Stimulated activated naive CD8-positive, alpha-beta T cell treated with anti-CD3 and anti-CD28 coated beads, Interleukin-15, Interleukin-2, amounts not matched to agents 100 ng/mL and 50 ng/mL, for 24 hours (primary cell): ENCODE measurements at regions not wholly inside any gene's neighbourhood (a gene's known extent, or its start where the extent isn't known, plus 50 kb on each side); places are given as distances from the start of the nearest gene placed in this dataset.
"Not testable (repeated sequence)": the region's sequence is repeated elsewhere in the genome, so short reads cannot be mapped to it uniquely, and the experiment has no call there.

Experiments
- H3K27ac Mint-ChIP-seq: one replicate; pipeline ENCODE4 v1.8.0; 2021; ENCODE audit warnings: mild to moderate bottlenecking, mixed read lengths
- H3K27me3 Mint-ChIP-seq: one replicate; pipeline ENCODE4 v1.8.0; 2021; ENCODE audit warnings: mixed read lengths
- H3K36me3 Mint-ChIP-seq: one replicate; pipeline ENCODE4 v1.8.0; 2021; ENCODE audit warnings: low read depth, mixed read lengths
- H3K4me1 Mint-ChIP-seq: one replicate; pipeline ENCODE4 v1.8.0; 2021; ENCODE audit warnings: low read depth, mixed read lengths
- H3K4me3 Mint-ChIP-seq: one replicate; pipeline ENCODE4 v1.8.0; 2021; ENCODE audit warnings: mild to moderate bottlenecking, mixed read lengths
- H3K9me3 Mint-ChIP-seq: one replicate; pipeline ENCODE4 v1.8.0; 2021; ENCODE audit warnings: mixed read lengths

DNA sequence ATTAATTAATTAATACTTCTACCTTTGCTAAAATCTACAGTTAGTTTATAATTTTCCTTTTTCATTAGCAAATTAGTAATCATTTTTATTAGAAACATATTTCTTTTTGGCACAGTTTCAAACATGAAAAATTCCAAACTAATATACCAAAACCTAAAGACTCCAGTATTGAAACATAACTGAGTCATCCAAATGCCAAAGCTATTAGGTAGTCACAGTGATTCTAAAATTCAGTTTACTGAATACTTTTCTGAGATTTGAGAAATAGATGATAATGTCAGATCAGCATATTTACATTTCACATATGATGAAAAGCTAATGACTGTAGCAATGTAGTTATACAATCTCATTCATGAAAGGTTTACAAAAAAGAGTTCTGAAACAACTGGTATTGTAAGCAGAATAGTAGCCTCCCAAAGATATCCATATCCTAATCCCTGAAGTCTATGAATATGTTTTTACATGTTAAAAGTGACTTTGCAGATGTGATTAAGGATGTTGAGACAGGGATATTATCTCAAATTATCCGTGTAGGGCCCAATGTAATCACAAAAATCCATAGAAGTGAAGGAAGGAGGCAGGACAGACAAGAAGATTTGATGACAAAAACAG, 680.2 kb upstream of the CHAC2 start:
- Mint-ChIP-seq H3K4me3 (no peak overlapping the region), H3K9me3 (peaks cover 6% of the 10 kb centered on the region), H3K4me1 (no peaks in the 10 kb centered on the region), H3K27ac (no peak overlapping the region), H3K36me3 (no peaks in the 10 kb centered on the region), H3K27me3 (no peaks in the 10 kb centered on the region)

DNA sequence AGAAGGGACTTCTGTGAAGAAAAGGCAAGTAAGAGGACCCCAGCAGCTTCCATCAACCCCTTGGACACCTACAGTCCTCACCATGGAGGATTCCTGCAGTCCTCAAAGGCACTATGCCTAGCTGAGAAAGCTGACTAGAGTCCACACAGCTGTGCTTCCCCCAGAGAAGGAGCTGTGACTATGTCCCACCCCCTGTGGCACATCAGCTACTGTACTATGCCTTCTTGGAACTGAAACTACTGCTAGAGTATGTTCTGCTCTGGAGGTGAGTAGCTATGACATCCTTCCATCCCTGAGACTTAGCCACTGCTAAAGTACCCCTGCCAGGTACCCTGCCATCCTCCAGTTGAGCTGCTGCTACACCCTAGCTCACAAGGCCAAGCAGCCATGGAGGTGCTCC, 690.2 kb upstream of the CHAC2 start:
- H3K9me3 Mint-ChIP-seq = peaks cover 12% of the 10 kb centered on the region
- H3K4me3 Mint-ChIP-seq = no peak overlapping the region
- H3K4me1 Mint-ChIP-seq = no peaks in the 10 kb centered on the region
- no peak overlapping the region for H3K27ac Mint-ChIP-seq
- H3K36me3 Mint-ChIP-seq = no peaks in the 10 kb centered on the region
- H3K27me3 Mint-ChIP-seq = no peaks in the 10 kb centered on the region

DNA sequence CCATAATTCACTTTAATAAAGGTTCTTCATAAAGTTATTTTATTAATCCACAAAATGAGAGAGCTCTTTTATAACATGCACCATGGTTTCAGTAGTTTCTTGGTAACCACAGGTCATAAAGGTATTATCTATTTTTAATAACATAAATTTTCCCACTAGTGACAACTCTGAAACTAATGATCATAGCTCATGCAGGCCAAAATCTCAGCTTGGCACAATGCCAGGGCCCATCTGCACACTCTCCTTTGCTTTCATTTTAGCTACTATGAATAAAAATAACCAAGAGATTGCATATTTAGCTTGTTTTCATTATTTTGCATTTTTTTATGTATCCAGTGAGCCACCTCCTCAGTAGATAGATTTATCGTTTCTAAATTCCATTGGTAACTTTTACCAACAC, 691.8 kb upstream of the CHAC2 start:
- no peaks in the 10 kb centered on the region for H3K36me3 Mint-ChIP-seq
- no peaks in the 10 kb centered on the region for H3K27me3 Mint-ChIP-seq
- no peaks in the 10 kb centered on the region for H3K4me1 Mint-ChIP-seq
- peaks cover 2% of the 10 kb centered on the region for H3K9me3 Mint-ChIP-seq
- no peak overlapping the region for H3K27ac Mint-ChIP-seq
- H3K4me3 Mint-ChIP-seq = no peak overlapping the region

DNA sequence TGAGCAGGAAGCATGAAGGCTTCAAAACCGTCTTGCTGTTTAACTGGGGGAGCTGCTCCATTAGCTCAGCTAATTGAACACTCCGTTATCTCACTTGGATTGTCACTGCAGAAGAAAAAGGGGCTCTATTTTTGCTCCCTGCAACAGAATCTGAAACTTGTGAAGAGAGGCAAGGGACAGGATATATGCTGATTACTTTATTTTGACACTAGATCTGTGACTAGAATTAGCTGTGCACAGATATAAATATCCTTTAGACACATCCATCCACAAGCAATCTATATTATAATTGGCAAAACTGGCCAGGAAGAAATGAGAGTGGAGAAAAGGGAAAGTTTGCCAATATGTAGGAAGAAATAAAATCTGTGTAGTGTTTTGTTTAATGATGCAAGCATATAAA, 700.1 kb upstream of the CHAC2 start:
- Mint-ChIP-seq H3K4me1 (no peaks in the 10 kb centered on the region), H3K36me3 (no peaks in the 10 kb centered on the region), H3K27me3 (no peaks in the 10 kb centered on the region), H3K9me3 (peaks cover 5% of the 10 kb centered on the region), H3K4me3 (no peak overlapping the region), H3K27ac (no peak overlapping the region)

DNA sequence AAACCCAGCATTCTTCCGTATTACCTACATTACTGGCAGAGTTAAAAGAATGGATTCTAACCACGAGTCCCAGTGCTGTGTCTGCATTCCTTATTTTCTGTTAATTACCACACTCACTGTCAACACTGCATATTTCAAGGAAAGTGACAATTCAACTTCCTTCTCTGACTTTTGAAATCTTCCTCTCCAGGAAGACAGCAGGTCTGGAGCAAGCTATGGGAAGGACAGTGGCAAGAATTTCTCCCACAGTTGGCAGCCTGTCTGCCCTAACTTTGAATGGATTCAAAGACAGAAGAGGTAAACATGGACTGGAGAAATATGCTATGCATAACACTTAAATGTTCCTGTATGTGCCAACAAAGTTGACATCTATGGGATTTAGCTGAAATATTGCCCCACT, 700.5 kb upstream of the CHAC2 start:
- Mint-ChIP-seq H3K4me3 (no peak overlapping the region), H3K27ac (no peak overlapping the region), H3K9me3 (peaks cover 5% of the 10 kb centered on the region), H3K36me3 (no peaks in the 10 kb centered on the region), H3K4me1 (no peaks in the 10 kb centered on the region), H3K27me3 (no peaks in the 10 kb centered on the region)

DNA sequence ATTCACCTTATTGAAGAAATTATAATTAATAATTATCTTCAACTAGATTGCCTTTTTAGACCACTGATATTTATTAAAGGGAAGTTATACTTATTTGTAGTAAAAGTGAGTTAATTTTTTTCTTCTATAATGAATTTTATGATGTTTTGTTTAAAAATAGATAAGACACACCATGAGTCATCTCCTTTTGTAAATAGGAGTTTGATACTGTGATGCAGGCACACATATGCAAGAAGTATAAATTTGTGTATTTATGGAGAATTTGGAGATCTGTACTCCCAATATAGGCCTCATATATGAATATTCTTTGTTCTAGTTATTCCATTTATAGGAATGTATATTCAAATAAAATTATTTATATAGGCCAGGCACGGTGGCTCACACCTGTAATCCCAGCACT, 703.5 kb upstream of the CHAC2 start:
- no peaks in the 10 kb centered on the region for H3K4me1 Mint-ChIP-seq

DNA sequence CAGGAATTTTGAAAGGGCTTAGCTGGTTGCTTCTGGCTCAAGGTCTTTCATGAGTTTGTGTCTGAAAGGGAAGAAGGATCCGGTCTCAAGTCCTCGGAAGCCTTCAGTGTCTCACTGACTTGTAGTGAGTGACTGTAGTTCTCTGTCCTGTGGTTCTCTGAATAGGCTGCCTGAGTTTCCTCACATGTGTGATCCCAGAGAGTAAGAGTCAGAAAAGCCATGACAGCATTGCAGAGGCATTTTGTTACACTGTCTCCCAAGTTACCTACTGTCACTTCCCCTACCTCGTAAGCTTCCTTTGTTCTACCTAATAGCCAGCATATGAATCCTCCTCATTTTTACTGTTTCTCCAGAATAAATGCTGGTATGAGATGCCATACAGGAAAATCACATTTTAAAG, 709.1 kb upstream of the CHAC2 start:
- H3K9me3 Mint-ChIP-seq = peaks cover 9% of the 10 kb centered on the region
- no peaks in the 10 kb centered on the region for H3K36me3 Mint-ChIP-seq
- no peak overlapping the region for H3K4me3 Mint-ChIP-seq
- no peaks in the 10 kb centered on the region for H3K4me1 Mint-ChIP-seq
- no peaks in the 10 kb centered on the region for H3K27me3 Mint-ChIP-seq
- no peak overlapping the region for H3K27ac Mint-ChIP-seq

More for the DNA sequence above, 703.5 kb upstream of the CHAC2 start:
- Mint-ChIP-seq H3K36me3 (no peaks in the 10 kb centered on the region), H3K27me3 (no peaks in the 10 kb centered on the region), H3K4me3 (no peak overlapping the region), H3K27ac (no peak overlapping the region), H3K9me3 (no peaks in the 10 kb centered on the region)

DNA sequence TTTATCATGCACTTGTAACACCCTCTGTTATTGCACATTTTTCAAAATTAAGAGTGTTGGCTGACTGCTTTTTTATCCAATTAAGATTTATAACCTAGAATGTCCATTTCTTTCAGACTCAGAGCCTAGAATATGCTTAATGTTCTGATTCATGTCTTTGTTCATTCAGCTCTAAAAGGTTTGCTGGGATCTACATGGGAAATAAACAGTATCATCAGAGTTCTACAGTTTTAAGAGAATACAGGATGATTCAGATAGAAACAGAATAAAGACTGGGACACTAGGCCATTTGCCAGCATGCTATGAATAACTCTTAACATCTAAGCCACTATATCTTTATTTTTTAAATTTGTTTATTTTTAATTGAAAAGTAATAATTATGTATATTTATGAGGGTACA, 713.7 kb upstream of the CHAC2 start:
- no peaks in the 10 kb centered on the region for H3K27me3 Mint-ChIP-seq
- no peaks in the 10 kb centered on the region for H3K36me3 Mint-ChIP-seq
- peaks cover 9% of the 10 kb centered on the region for H3K9me3 Mint-ChIP-seq
- H3K27ac Mint-ChIP-seq = no peak overlapping the region
- no peak overlapping the region for H3K4me3 Mint-ChIP-seq
- H3K4me1 Mint-ChIP-seq = no peaks in the 10 kb centered on the region

DNA sequence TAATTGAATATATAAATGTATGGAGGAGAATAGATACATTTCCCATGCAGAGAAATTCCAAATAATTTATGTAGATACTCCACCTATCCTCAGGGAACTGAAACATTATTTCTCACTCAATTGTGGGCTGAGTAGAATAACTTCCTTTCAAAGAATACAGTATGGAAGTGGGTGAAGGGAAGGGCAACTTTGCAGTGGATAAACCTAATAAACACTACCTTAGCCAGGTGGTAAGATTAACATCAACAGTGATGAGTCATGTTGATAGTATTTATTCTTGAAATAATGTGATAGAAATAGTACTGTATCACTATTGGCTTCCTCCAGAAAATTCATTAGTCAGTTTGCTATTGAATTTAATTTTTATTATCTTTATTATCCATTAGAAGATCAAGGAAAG, 716.4 kb upstream of the CHAC2 start:
- Mint-ChIP-seq H3K4me3 (no peak overlapping the region), H3K9me3 (peaks cover 8% of the 10 kb centered on the region), H3K36me3 (no peaks in the 10 kb centered on the region), H3K27ac (no peak overlapping the region), H3K4me1 (no peaks in the 10 kb centered on the region), H3K27me3 (no peaks in the 10 kb centered on the region)

DNA sequence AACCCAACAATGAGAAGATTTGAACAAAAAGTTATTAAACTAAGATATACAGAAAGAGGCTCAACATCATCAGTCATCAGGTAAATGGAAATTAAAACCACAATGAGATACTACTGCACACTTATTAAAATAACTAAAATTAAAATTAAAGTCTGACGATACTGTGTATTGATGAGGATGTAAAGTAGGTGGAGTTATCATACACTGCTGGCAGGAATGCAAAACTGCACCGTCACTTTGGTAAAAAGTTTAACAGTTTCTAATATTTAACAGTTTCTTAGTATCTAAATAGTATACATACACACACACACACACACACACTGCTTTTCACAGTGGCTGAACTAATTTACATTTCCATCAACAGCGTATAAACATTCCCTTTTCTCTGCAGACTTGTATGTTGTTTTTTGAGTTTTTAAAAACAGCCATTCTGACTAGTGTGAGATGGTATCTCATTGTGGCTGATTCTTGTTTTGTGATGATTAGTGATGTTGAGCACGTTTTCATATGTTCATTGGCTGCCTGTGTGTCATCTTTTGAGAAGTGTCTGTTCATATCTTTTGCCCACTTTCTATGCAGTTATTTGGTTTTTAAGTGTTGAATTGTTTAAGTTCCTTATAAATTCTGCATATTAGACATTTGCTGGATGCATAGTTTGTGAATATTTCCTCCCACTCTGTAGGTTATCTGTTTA, 726.9 kb upstream of the CHAC2 start:
- Mint-ChIP-seq H3K27ac (no peak overlapping the region), H3K36me3 (no peaks in the 10 kb centered on the region)

DNA sequence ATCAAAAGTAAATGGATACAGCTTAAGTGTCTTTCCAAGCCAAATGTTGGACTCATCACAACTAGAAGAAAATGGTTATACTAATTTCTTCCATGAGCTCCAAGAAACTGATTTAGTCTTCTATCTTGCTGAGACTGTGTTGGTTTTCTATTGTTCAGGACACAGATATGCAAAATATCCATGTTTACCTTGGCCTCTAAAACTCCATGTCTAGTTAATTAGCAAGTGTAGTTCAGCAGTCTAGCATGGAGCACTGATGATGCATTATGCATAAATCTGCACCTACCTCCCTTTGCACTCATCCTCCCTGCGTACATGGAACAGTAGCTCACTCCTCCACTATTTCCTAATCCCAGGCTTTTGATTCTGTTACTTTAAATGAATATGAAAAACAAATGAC, 731.4 kb upstream of the CHAC2 start:
- Mint-ChIP-seq H3K4me1 (no peaks in the 10 kb centered on the region), H3K4me3 (no peak overlapping the region), H3K9me3 (no peaks in the 10 kb centered on the region), H3K27me3 (no peaks in the 10 kb centered on the region), H3K27ac (no peak overlapping the region), H3K36me3 (no peaks in the 10 kb centered on the region)

More for the DNA sequence above, 726.9 kb upstream of the CHAC2 start:
- Mint-ChIP-seq H3K4me1 (no peaks in the 10 kb centered on the region), H3K27me3 (no peaks in the 10 kb centered on the region), H3K9me3 (peaks cover 12% of the 10 kb centered on the region), H3K4me3 (no peak overlapping the region)

DNA sequence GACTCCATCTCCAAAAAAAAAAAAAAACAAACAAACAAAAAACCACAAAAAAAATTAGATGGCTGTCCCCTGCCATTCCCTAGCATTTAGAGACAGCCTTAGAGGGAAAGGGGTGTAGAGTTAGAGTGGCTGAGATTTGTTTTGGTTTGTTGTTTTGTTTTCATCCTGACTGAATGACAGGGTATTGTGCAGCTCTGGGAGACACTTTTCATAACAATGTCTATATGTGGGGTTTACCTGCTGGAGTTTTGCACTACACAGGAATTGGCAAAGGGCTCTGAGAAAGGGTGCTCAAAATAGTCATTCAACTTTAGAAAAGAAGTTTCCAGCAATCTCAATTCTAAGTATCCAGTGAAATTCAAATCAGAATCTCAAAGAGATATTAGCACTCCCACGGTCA, 732.5 kb upstream of the CHAC2 start:
- Mint-ChIP-seq H3K27ac (no peak overlapping the region), H3K27me3 (no peaks in the 10 kb centered on the region), H3K9me3 (no peaks in the 10 kb centered on the region), H3K4me1 (no peaks in the 10 kb centered on the region), H3K36me3 (no peaks in the 10 kb centered on the region), H3K4me3 (no peak overlapping the region)

DNA sequence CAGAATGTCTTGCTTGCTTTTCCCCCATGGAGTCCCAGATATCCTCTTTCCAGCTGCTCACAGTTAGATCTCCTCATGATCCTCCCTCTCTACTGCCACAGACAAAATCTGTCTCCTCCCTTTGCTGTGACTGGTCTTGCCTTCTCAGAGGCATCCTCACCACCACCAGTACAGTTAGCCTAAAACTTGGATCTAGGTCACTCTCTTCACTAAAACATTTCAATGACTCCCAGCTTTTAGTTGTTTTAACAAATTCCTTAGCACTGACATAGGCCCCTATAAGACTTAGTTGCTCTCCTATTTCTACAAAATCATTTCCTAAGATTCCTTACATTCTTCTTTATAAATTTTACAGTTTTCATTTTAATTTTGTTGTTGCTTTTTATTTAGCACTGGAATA, 734.2 kb upstream of the CHAC2 start:
- H3K27ac Mint-ChIP-seq = no peak overlapping the region
- H3K4me3 Mint-ChIP-seq = no peak overlapping the region
- no peaks in the 10 kb centered on the region for H3K4me1 Mint-ChIP-seq
- H3K9me3 Mint-ChIP-seq = no peaks in the 10 kb centered on the region
- no peaks in the 10 kb centered on the region for H3K27me3 Mint-ChIP-seq
- no peaks in the 10 kb centered on the region for H3K36me3 Mint-ChIP-seq

DNA sequence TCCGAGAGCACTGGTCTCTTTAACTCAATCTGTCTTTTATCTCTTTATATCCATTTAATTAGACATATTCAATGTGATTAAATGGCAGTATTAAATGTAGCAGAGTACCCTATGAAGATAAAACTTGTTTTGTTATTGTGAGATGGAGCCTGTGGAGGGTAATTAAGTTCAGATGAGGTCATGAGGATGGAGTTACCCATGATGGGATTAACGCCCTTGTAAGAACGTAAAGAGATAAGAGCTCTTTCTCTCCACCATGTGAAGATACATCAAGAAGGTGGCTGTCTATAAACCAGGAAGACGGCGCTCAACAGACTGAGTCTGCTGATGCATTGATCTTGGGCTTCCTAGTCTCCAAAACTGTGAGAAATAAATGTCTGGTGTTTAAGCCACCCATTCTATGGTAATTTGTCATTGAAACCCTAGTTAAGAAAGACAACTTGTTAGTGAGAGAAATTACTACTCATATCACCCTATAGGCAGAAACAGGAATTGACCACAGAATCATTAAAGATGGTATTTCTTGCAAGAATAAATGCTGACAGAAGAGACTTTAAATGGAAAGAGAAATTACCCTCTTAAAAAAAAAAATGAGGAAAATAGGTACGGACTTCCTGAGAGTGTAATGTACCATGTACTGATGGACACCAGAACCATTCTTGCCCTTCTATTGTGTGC, 738.7 kb upstream of the CHAC2 start:
- Mint-ChIP-seq H3K4me1 (no peaks in the 10 kb centered on the region), H3K9me3 (peaks cover 3% of the 10 kb centered on the region), H3K27ac (no peak overlapping the region), H3K27me3 (no peaks in the 10 kb centered on the region), H3K36me3 (no peaks in the 10 kb centered on the region), H3K4me3 (no peak overlapping the region)

DNA sequence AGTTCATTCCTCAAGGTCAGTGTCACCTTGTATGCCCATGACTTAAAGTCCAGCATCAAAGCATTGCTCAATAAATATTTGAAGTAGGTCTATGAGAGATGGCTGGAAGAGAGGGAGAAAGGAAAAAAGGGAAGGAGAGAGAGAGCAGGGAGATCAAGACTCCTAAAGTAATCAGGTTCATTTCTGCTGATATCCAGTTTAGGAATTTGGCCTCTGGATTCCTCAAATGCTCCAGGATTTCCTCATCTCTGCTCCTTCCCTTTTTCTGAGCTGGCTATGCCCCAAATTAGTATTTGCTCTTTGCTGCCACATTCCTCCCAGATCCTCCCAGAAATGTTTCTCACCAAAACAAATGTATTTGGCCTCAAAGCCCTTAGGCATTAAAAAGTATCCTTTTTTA, 739.4 kb upstream of the CHAC2 start:
- no peaks in the 10 kb centered on the region for H3K27me3 Mint-ChIP-seq
- H3K4me1 Mint-ChIP-seq = no peaks in the 10 kb centered on the region
- no peak overlapping the region for H3K4me3 Mint-ChIP-seq
- H3K36me3 Mint-ChIP-seq = no peaks in the 10 kb centered on the region
- H3K9me3 Mint-ChIP-seq = peaks cover 9% of the 10 kb centered on the region
- H3K27ac Mint-ChIP-seq = no peak overlapping the region

DNA sequence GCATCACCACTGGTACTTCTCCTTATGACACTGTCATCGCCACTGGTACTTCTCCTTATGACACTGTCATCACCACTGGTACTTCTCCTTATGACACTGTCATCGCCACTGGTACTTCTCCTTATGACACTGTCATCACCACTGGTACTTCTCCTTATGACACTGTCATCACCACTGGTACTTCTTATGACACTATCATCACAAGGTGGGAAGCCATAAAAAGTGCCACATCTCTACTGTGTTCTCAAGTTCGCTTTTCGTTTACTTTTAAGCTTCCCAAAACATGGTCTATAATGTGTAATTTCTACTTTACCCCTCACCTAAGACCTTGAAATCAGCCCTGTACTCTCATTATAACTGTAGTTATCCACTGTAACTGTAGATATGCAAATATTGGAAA, 745.4 kb upstream of the CHAC2 start:
- not testable (repeated sequence) for H3K4me1 Mint-ChIP-seq, H3K9me3 Mint-ChIP-seq, H3K27ac Mint-ChIP-seq, H3K36me3 Mint-ChIP-seq, H3K4me3 Mint-ChIP-seq, H3K27me3 Mint-ChIP-seq
